ENCODE measurements at regions not wholly inside any gene's neighbourhood (a gene's known extent, or its start where the extent isn't known, plus 50 kb on each side); places are given as distances from the start of the nearest gene placed in this dataset.

DNA sequence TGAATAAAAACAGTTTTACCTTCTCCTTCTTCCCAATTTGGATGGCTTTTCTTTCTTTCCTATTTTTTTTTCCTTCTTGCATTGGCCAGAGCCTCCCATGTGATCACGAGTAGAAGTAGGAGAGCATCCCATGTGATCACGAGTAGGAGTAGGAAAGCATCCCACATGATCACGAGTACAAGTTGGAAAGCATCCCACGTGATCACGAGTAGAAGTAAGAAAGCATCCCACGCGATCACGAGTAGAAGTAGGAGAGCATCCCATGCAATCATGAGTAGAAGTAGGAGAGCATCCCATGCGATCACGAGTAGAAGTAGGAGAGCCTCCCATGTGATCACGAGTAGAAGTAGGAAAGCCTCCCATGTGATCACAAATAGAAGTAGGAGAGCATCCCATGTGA is 218.6 kb downstream of the DLL1 start:
- TF ChIP-seq, protein P1, sequence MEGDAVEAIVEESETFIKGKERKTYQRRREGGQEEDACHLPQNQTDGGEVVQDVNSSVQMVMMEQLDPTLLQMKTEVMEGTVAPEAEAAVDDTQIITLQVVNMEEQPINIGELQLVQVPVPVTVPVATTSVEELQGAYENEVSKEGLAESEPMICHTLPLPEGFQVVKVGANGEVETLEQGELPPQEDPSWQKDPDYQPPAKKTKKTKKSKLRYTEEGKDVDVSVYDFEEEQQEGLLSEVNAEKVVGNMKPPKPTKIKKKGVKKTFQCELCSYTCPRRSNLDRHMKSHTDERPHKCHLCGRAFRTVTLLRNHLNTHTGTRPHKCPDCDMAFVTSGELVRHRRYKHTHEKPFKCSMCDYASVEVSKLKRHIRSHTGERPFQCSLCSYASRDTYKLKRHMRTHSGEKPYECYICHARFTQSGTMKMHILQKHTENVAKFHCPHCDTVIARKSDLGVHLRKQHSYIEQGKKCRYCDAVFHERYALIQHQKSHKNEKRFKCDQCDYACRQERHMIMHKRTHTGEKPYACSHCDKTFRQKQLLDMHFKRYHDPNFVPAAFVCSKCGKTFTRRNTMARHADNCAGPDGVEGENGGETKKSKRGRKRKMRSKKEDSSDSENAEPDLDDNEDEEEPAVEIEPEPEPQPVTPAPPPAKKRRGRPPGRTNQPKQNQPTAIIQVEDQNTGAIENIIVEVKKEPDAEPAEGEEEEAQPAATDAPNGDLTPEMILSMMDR (IDR thresholded peaks at IDR 0.05; ENCODE audit: insufficient read depth, low read length), result no peak
- no peak for DNase-seq (ENCODE audit: low read depth)
- no peak overlapping the region for H3K4me3 ChIP-seq (ENCODE audit: low read depth, low read length)

DNA sequence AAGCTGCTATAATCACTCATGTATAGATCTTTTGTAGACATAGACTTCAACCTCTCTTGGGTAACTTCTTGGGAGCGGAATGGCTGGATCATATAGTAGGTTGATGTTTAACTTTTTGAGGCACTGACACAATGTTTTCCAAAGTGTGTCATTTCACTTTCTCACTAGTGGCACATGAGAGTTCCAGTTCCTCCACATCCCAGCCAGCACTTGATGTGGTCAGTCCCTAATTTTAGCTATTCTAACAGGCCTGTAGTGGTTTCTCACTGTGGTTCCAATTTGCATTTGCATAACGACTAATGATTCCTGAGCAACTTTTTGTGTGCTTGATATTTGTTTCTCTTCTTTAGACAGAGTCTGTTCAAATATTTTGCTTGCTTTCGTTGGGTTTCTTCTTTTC is 221.3 kb downstream of the DLL1 start:
- H3K4me3 ChIP-seq (ENCODE audit: low read depth, low read length), result no peak overlapping the region
- DNase-seq (ENCODE audit: low read depth), result no peak
- TF ChIP-seq, protein P1 (IDR thresholded peaks at IDR 0.05; ENCODE audit: insufficient read depth, low read length), result no peak

DNA sequence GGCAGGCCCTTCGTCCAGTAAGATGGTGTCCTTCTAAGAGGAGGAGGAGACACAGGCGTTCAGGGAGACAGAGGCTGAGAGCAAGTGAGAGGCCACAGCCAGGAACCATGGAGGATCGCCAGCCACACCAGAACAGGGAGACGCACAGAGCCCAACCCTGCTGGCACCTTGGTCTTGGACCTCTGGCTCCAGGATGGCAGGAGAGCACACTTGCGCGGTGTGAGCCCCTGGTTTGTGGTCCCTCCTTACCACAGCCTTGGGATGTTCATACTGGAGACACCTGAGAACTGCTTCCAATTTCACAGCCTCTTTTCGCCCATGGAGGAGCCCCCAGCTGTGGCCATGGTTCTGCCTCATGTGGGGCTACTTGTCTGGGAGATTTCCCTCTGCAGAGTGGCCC is 222.4 kb downstream of the DLL1 start:
- H3K4me3 ChIP-seq (ENCODE audit: low read depth, low read length), result no peak overlapping the region
- TF ChIP-seq, protein P1 (IDR thresholded peaks at IDR 0.05; ENCODE audit: insufficient read depth, low read length), result no peak
- no peak for DNase-seq (ENCODE audit: low read depth)

DNA sequence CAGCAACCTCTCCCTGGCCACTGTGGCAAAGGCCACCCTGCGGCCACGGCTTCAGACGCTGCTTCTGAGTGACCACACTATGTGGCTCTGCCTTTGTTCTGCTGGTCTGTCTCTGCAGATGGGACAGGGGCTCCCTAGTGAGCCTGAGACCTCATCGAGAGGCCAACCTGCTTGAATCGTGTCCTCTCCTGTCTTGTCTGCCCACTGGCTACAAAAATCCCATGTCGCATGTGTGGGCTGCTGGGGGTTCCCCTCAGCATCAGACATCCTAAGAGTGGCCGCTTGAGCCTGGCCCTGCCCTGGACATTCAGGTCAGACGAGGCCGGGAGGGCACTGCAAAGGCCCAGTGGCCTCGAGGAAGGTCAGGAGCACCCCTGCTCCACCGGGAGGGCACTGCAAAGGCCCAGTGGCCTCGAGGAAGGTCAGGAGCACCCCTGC is 222.9 kb downstream of the DLL1 start:
- no peak for DNase-seq (ENCODE audit: low read depth)
- TF ChIP-seq, protein P1 (IDR thresholded peaks at IDR 0.05; ENCODE audit: insufficient read depth, low read length), result no peak
- no peak overlapping the region for H3K4me3 ChIP-seq (ENCODE audit: low read depth, low read length)

DNA sequence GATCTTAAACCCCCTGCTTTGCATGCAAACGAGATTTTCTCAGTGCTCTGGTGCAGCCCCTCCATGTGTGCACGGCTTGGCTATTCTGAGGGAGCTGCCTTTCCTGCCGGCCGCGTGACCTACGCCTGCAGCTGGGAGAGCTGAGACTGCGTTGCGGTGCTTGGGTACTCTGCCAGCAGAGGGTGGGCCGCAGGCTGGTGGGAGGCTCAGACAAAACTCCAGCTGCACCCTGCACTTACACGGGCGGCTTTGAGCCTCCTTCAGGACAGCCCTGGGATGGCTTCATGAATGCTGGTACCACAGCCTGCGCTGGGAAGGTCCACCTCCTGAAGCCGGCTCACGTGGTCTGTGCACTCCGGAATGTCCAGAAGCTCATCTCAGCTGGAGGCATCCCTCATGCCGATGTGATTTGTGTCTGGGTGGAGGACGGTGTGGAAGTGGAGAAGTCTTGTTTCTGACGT is 223.7 kb downstream of the DLL1 start:
- TF ChIP-seq, protein P1 (IDR thresholded peaks at IDR 0.05; ENCODE audit: insufficient read depth, low read length), result no peak
- H3K4me3 ChIP-seq (ENCODE audit: low read depth, low read length), result no peak overlapping the region
- no peak for DNase-seq (ENCODE audit: low read depth)

DNA sequence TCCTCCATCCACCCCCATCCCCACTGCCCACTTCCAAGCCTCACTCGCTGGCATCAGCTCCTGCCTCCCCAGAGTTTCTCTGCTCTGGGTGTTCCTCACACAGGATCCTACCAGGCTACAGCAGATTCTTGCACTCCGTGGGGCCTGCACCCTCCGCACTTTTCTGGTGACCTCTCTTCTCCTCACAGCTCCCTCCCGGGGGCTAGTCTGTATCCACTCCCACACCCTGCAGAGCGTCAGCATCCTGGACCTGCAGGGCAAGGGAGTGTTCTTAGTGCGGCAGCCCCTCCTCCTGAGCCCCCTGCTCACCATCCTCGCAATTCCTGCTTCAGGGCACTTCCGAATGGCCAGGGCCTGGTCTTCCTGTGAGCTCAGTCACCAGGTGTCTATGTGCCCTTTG is 224.2 kb downstream of the DLL1 start:
- TF ChIP-seq, protein P1 (IDR thresholded peaks at IDR 0.05; ENCODE audit: insufficient read depth, low read length), result no peak
- no peak overlapping the region for H3K4me3 ChIP-seq (ENCODE audit: low read depth, low read length)
- DNase-seq (ENCODE audit: low read depth), result no peak
